ENCODE measurements at regions not wholly inside any gene's neighbourhood (a gene's known extent, or its start where the extent isn't known, plus 50 kb on each side); places are given as distances from the start of the nearest gene placed in this dataset.

- no peaks in the 10 kb centered on the region for H3K27me3 ChIP-seq (ENCODE audit: control insufficient read depth, insufficient read depth, low read length)
- H3K4me3 ChIP-seq (ENCODE audit: low read length), result no peak overlapping the region
- H3K36me3 ChIP-seq (ENCODE audit: control insufficient read depth, low read depth, low read length), result no peaks in the 10 kb centered on the region
- H3K9me3 ChIP-seq (ENCODE audit: control insufficient read depth, low read depth, low read length), result no peaks in the 10 kb centered on the region
- no peak overlapping the region for H3K9ac ChIP-seq (ENCODE audit: low read length)
- peak overlapping the region; percentile 26 for H3K27ac ChIP-seq (ENCODE audit: low read length)
- peaks cover 20% of the 10 kb centered on the region for H3K4me1 ChIP-seq (ENCODE audit: control insufficient read depth, low read depth, low read length)
Observed at GRCh38 chr2:193965263-193965662, 1691.8 kb upstream of the SLC39A10 start.

- H3K4me3 ChIP-seq (ENCODE audit: low read length), result no peak overlapping the region
- H3K9me3 ChIP-seq (ENCODE audit: control insufficient read depth, low read depth, low read length), result no peaks in the 10 kb centered on the region
- no peaks in the 10 kb centered on the region for H3K36me3 ChIP-seq (ENCODE audit: control insufficient read depth, low read depth, low read length)
Observed at GRCh38 chr2:193963472-193964119, 1693.4 kb upstream of the SLC39A10 start.

GRCh38 chr2:193946806-193947205, 1710.2 kb upstream of the SLC39A10 start:
- H3K4me3 ChIP-seq (ENCODE audit: low read length), result no peak overlapping the region

More at GRCh38 chr2:193963472-193964119, 1693.4 kb upstream of the SLC39A10 start:
- no peak overlapping the region for H3K27ac ChIP-seq (ENCODE audit: low read length)
- H3K27me3 ChIP-seq (ENCODE audit: control insufficient read depth, insufficient read depth, low read length), result no peaks in the 10 kb centered on the region
- H3K4me1 ChIP-seq (ENCODE audit: control insufficient read depth, low read depth, low read length), result peaks cover 17% of the 10 kb centered on the region
- H3K9ac ChIP-seq (ENCODE audit: low read length), result no peak overlapping the region

GRCh38 chr2:193943406-193943960, 1713.5 kb upstream of the SLC39A10 start:
- Histone ChIP-seq H3K27ac (ENCODE audit: low read length) (no peak overlapping the region), H3K27me3 (ENCODE audit: control insufficient read depth, insufficient read depth, low read length) (no peaks in the 10 kb centered on the region), H3K4me3 (ENCODE audit: low read length) (no peak overlapping the region), H3K9ac (ENCODE audit: low read length) (no peak overlapping the region), H3K36me3 (ENCODE audit: control insufficient read depth, low read depth, low read length) (no peaks in the 10 kb centered on the region), H3K9me3 (ENCODE audit: control insufficient read depth, low read depth, low read length) (no peaks in the 10 kb centered on the region), H3K4me1 (ENCODE audit: control insufficient read depth, low read depth, low read length) (peaks cover 4% of the 10 kb centered on the region)

More at GRCh38 chr2:193946806-193947205, 1710.2 kb upstream of the SLC39A10 start:
- H3K27ac ChIP-seq (ENCODE audit: low read length), result no peak overlapping the region
- H3K36me3 ChIP-seq (ENCODE audit: control insufficient read depth, low read depth, low read length), result no peaks in the 10 kb centered on the region
- H3K4me1 ChIP-seq (ENCODE audit: control insufficient read depth, low read depth, low read length), result peaks cover 4% of the 10 kb centered on the region
- H3K9ac ChIP-seq (ENCODE audit: low read length), result no peak overlapping the region
- no peaks in the 10 kb centered on the region for H3K9me3 ChIP-seq (ENCODE audit: control insufficient read depth, low read depth, low read length)
- no peaks in the 10 kb centered on the region for H3K27me3 ChIP-seq (ENCODE audit: control insufficient read depth, insufficient read depth, low read length)

GRCh38 chr2:193935114-193935513, 1721.9 kb upstream of the SLC39A10 start:
- Histone ChIP-seq H3K9ac (ENCODE audit: low read length) (no peak overlapping the region), H3K27ac (ENCODE audit: low read length) (no peak overlapping the region), H3K4me3 (ENCODE audit: low read length) (no peak overlapping the region), H3K9me3 (ENCODE audit: control insufficient read depth, low read depth, low read length) (no peaks in the 10 kb centered on the region), H3K27me3 (ENCODE audit: control insufficient read depth, insufficient read depth, low read length) (no peaks in the 10 kb centered on the region), H3K4me1 (ENCODE audit: control insufficient read depth, low read depth, low read length) (no peaks in the 10 kb centered on the region), H3K36me3 (ENCODE audit: control insufficient read depth, low read depth, low read length) (no peaks in the 10 kb centered on the region)

GRCh38 chr2:193929131-193929530, 1727.9 kb upstream of the SLC39A10 start:
- H3K9me3 ChIP-seq (ENCODE audit: control insufficient read depth, low read depth, low read length), result no peaks in the 10 kb centered on the region

GRCh38 chr2:193907561-193907960, 1712.8 kb upstream of the TMEFF2 start:
- no peak overlapping the region for H3K27ac ChIP-seq (ENCODE audit: low read length)
- no peaks in the 10 kb centered on the region for H3K9me3 ChIP-seq (ENCODE audit: control insufficient read depth, low read depth, low read length)
- no peaks in the 10 kb centered on the region for H3K27me3 ChIP-seq (ENCODE audit: control insufficient read depth, insufficient read depth, low read length)
- no peak overlapping the region for H3K4me3 ChIP-seq (ENCODE audit: low read length)
- no peak overlapping the region for H3K9ac ChIP-seq (ENCODE audit: low read length)
- H3K4me1 ChIP-seq (ENCODE audit: control insufficient read depth, low read depth, low read length), result no peaks in the 10 kb centered on the region
- no peaks in the 10 kb centered on the region for H3K36me3 ChIP-seq (ENCODE audit: control insufficient read depth, low read depth, low read length)

More at GRCh38 chr2:193929131-193929530, 1727.9 kb upstream of the SLC39A10 start:
- no peaks in the 10 kb centered on the region for H3K4me1 ChIP-seq (ENCODE audit: control insufficient read depth, low read depth, low read length)
- H3K36me3 ChIP-seq (ENCODE audit: control insufficient read depth, low read depth, low read length), result no peaks in the 10 kb centered on the region
- no peak overlapping the region for H3K4me3 ChIP-seq (ENCODE audit: low read length)
- H3K27ac ChIP-seq (ENCODE audit: low read length), result no peak overlapping the region
- no peak overlapping the region for H3K9ac ChIP-seq (ENCODE audit: low read length)
- H3K27me3 ChIP-seq (ENCODE audit: control insufficient read depth, insufficient read depth, low read length), result no peaks in the 10 kb centered on the region

- Histone ChIP-seq H3K9ac (ENCODE audit: low read length) (no peak overlapping the region), H3K4me3 (ENCODE audit: low read length) (no peak overlapping the region), H3K27me3 (ENCODE audit: control insufficient read depth, insufficient read depth, low read length) (no peaks in the 10 kb centered on the region), H3K36me3 (ENCODE audit: control insufficient read depth, low read depth, low read length) (no peaks in the 10 kb centered on the region), H3K9me3 (ENCODE audit: control insufficient read depth, low read depth, low read length) (no peaks in the 10 kb centered on the region), H3K4me1 (ENCODE audit: control insufficient read depth, low read depth, low read length) (no peaks in the 10 kb centered on the region), H3K27ac (ENCODE audit: low read length) (no peak overlapping the region)
Observed at GRCh38 chr2:193900292-193900691, 1705.6 kb upstream of the TMEFF2 start.

- Histone ChIP-seq H3K4me3 (ENCODE audit: low read length) (no peak overlapping the region), H3K27me3 (ENCODE audit: control insufficient read depth, insufficient read depth, low read length) (no peaks in the 10 kb centered on the region), H3K27ac (ENCODE audit: low read length) (no peak overlapping the region), H3K4me1 (ENCODE audit: control insufficient read depth, low read depth, low read length) (no peaks in the 10 kb centered on the region), H3K36me3 (ENCODE audit: control insufficient read depth, low read depth, low read length) (no peaks in the 10 kb centered on the region), H3K9me3 (ENCODE audit: control insufficient read depth, low read depth, low read length) (no peaks in the 10 kb centered on the region), H3K9ac (ENCODE audit: low read length) (no peak overlapping the region)
Observed at GRCh38 chr2:193895226-193895625, 1700.5 kb upstream of the TMEFF2 start.

- no peaks in the 10 kb centered on the region for H3K27me3 ChIP-seq (ENCODE audit: control insufficient read depth, insufficient read depth, low read length)
- H3K27ac ChIP-seq (ENCODE audit: low read length), result no peak overlapping the region
- no peak overlapping the region for H3K4me3 ChIP-seq (ENCODE audit: low read length)
- no peak overlapping the region for H3K9ac ChIP-seq (ENCODE audit: low read length)
- H3K36me3 ChIP-seq (ENCODE audit: control insufficient read depth, low read depth, low read length), result no peaks in the 10 kb centered on the region
- H3K9me3 ChIP-seq (ENCODE audit: control insufficient read depth, low read depth, low read length), result no peaks in the 10 kb centered on the region
- H3K4me1 ChIP-seq (ENCODE audit: control insufficient read depth, low read depth, low read length), result no peaks in the 10 kb centered on the region
Observed at GRCh38 chr2:193894081-193894480, 1699.3 kb upstream of the TMEFF2 start.

- H3K9me3 ChIP-seq (ENCODE audit: control insufficient read depth, low read depth, low read length), result no peaks in the 10 kb centered on the region
- H3K4me1 ChIP-seq (ENCODE audit: control insufficient read depth, low read depth, low read length), result no peaks in the 10 kb centered on the region
- H3K27ac ChIP-seq (ENCODE audit: low read length), result no peak overlapping the region
- H3K27me3 ChIP-seq (ENCODE audit: control insufficient read depth, insufficient read depth, low read length), result no peaks in the 10 kb centered on the region
- no peak overlapping the region for H3K4me3 ChIP-seq (ENCODE audit: low read length)
- H3K36me3 ChIP-seq (ENCODE audit: control insufficient read depth, low read depth, low read length), result no peaks in the 10 kb centered on the region
- H3K9ac ChIP-seq (ENCODE audit: low read length), result no peak overlapping the region
Observed at GRCh38 chr2:193891023-193891422, 1696.3 kb upstream of the TMEFF2 start.

GRCh38 chr2:193885419-193885818, 1690.7 kb upstream of the TMEFF2 start:
- no peaks in the 10 kb centered on the region for H3K4me1 ChIP-seq (ENCODE audit: control insufficient read depth, low read depth, low read length)
- H3K36me3 ChIP-seq (ENCODE audit: control insufficient read depth, low read depth, low read length), result no peaks in the 10 kb centered on the region
- no peak overlapping the region for H3K9ac ChIP-seq (ENCODE audit: low read length)
- no peaks in the 10 kb centered on the region for H3K27me3 ChIP-seq (ENCODE audit: control insufficient read depth, insufficient read depth, low read length)
- H3K27ac ChIP-seq (ENCODE audit: low read length), result no peak overlapping the region
- no peak overlapping the region for H3K4me3 ChIP-seq (ENCODE audit: low read length)
- H3K9me3 ChIP-seq (ENCODE audit: control insufficient read depth, low read depth, low read length), result no peaks in the 10 kb centered on the region
